Hepatocyte (in vitro differentiated cells): ENCODE measurements at regions not wholly inside any gene's neighbourhood (a gene's known extent, or its start where the extent isn't known, plus 50 kb on each side); places are given as distances from the start of the nearest gene placed in this dataset.

ENCODE experiments used
- DNase-seq: peaks from one replicate; pipeline ENCODE4 v3.0.0-alpha.2; 2016; ENCODE audit warnings: low spot score
- H2AFZ ChIP-seq: fragments of 200-600 bp; sonication (generic); 2 replicates; pipeline ENCODE4 v1.6.0; 2016; ENCODE audit warnings: antibody characterized with exemption, mild to moderate bottlenecking
- H3K27ac ChIP-seq: fragments of 200-600 bp; sonication (generic); 2 replicates; pipeline ENCODE4 v1.5.1; 2016; ENCODE audit warnings: mild to moderate bottlenecking
- H3K27me3 ChIP-seq: fragments of 200-600 bp; sonication (generic); 2 replicates; pipeline ENCODE4 v1.6.1; 2016
- H3K36me3 ChIP-seq: fragments of 200-600 bp; sonication (generic); replicated peaks from 2 replicates; pipeline ENCODE4 v1.5.1; 2016; ENCODE audit warnings: low read depth; ENCODE audit not compliant: insufficient read depth
- H3K4me1 ChIP-seq: fragments of 200-600 bp; sonication (generic); 2 replicates; pipeline ENCODE4 v1.5.1; 2016; ENCODE audit warnings: mild to moderate bottlenecking, moderate library complexity; ENCODE audit not compliant: insufficient read depth
- H3K4me2 ChIP-seq: fragments of 200-600 bp; sonication (generic); 2 replicates; pipeline ENCODE4 v1.6.0; 2016
- H3K4me3 ChIP-seq: fragments of 200-600 bp; sonication (generic); 2 replicates; pipeline ENCODE4 v1.5.1; 2016; ENCODE audit warnings: mild to moderate bottlenecking
- H3K79me2 ChIP-seq: fragments of 200-600 bp; sonication (generic); 2 replicates; pipeline ENCODE4 v1.6.0; 2017; ENCODE audit warnings: mild to moderate bottlenecking
- H3K9me2 ChIP-seq: fragments of 200-600 bp; sonication (generic); replicated peaks from 2 replicates; pipeline ENCODE4 v1.6.0; 2017; ENCODE audit warnings: mild to moderate bottlenecking; ENCODE audit not compliant: insufficient read depth
- H3K9me3 ChIP-seq: fragments of 200-600 bp; sonication (generic); 2 replicates; pipeline ENCODE4 v1.5.1; 2016; ENCODE audit warnings: low read depth, mild to moderate bottlenecking
- H4K20me1 ChIP-seq: fragments of 200-600 bp; sonication (generic); 2 replicates; pipeline ENCODE4 v1.6.0; 2016; ENCODE audit warnings: mild to moderate bottlenecking; ENCODE audit not compliant: insufficient read depth, poor library complexity, severe bottlenecking
- CTCF ChIP-seq: fragments of 200-600 bp; sonication (generic); IDR thresholded peaks from 2 replicates; pipeline ENCODE4 v1.5.1; 2016; ENCODE audit warnings: antibody characterized with exemption, mild to moderate bottlenecking; ENCODE audit not compliant: poor library complexity
- EZH2 ChIP-seq: fragments of 200-600 bp; sonication (generic); IDR thresholded peaks from 2 replicates; pipeline ENCODE4 v1.6.1; 2016; ENCODE audit warnings: antibody characterized with exemption, mild to moderate bottlenecking, borderline replicate concordance
- EZH2phosphoT487 ChIP-seq: fragments of 200-600 bp; sonication (generic); IDR thresholded peaks from one replicate; pipeline ENCODE4 v1.6.1; 2018; ENCODE audit warnings: antibody characterized with exemption, mild to moderate bottlenecking, low read depth, moderate library complexity; ENCODE audit not compliant: unreplicated experiment, severe bottlenecking
- whole genome bisulfite sequencing: methylation state at CpG from one replicate; pipeline ENCODE4 v1.1.6; 2016; ENCODE audit warnings: low lambda C conversion rate; ENCODE audit errors: missing lambda C conversion rate; 5-methylcytosine and 5-hydroxymethylcytosine counted together

GRCh38 chr9:134563397-134563796 lies 78.2 kb upstream of the COL5A1 start:
- no peak for DNase-seq
- no peak overlapping the region for H2AFZ ChIP-seq
- H3K4me2 ChIP-seq, result no peak overlapping the region
- WGBS, result 93% methylated on average over 4 of the region's 4 CpGs
- H3K79me2 ChIP-seq, result no peaks in the 10 kb centered on the region
- no peaks in the 10 kb centered on the region for H3K9me3 ChIP-seq
- TF ChIP-seq EZH2phosphoT487, result no peak
- TF ChIP-seq EZH2, result no peak
- H3K4me1 ChIP-seq, result no peaks in the 10 kb centered on the region
- H3K36me3 ChIP-seq, result no peaks in the 10 kb centered on the region
- H3K27ac ChIP-seq, result no peak overlapping the region
- no peaks in the 10 kb centered on the region for H3K27me3 ChIP-seq
- H4K20me1 ChIP-seq, result no peaks in the 10 kb centered on the region
- no peaks in the 10 kb centered on the region for H3K9me2 ChIP-seq
- no peak overlapping the region for H3K4me3 ChIP-seq

GRCh38 chr9:134564431-134565170 lies 77.0 kb upstream of the COL5A1 start:
- H3K9me2 ChIP-seq, result no peaks in the 10 kb centered on the region
- no peaks in the 10 kb centered on the region for H3K27me3 ChIP-seq
- H3K36me3 ChIP-seq, result no peaks in the 10 kb centered on the region
- no peaks in the 10 kb centered on the region for H3K4me1 ChIP-seq
- H2AFZ ChIP-seq, result no peak overlapping the region
- H3K4me3 ChIP-seq, result no peak overlapping the region
- no peaks in the 10 kb centered on the region for H4K20me1 ChIP-seq
- no peaks in the 10 kb centered on the region for H3K79me2 ChIP-seq
- no peak for TF ChIP-seq CTCF
- H3K27ac ChIP-seq, result no peak overlapping the region
- DNase-seq, result peak; percentile 1
- H3K4me2 ChIP-seq, result no peak overlapping the region
- 92% methylated on average over 15 of the region's 16 CpGs for WGBS
- no peaks in the 10 kb centered on the region for H3K9me3 ChIP-seq

- no peaks in the 10 kb centered on the region for H3K9me2 ChIP-seq
- H3K79me2 ChIP-seq, result no peaks in the 10 kb centered on the region
- H3K27me3 ChIP-seq, result no peaks in the 10 kb centered on the region
- no peaks in the 10 kb centered on the region for H3K9me3 ChIP-seq
- H2AFZ ChIP-seq, result no peak overlapping the region
- H3K4me3 ChIP-seq, result no peak overlapping the region
- TF ChIP-seq EZH2phosphoT487 (no peak), EZH2 (no peak), CTCF (no peak)
- no peak overlapping the region for H3K27ac ChIP-seq
- no peaks in the 10 kb centered on the region for H4K20me1 ChIP-seq
- H3K4me1 ChIP-seq, result peaks cover 5% of the 10 kb centered on the region
- H3K4me2 ChIP-seq, result no peak overlapping the region
- DNase-seq, result peak; percentile 1
- H3K36me3 ChIP-seq, result no peaks in the 10 kb centered on the region
- 96% methylated on average over 14 of the region's 14 CpGs for WGBS
These were observed 76.2 kb upstream of the COL5A1 start for GRCh38 chr9:134565316-134565915.

GRCh38 chr9:134566196-134566847 lies 75.3 kb upstream of the COL5A1 start:
- peak; percentile 1 for DNase-seq

More at GRCh38 chr9:134566196-134566847, 75.3 kb upstream of the COL5A1 start:
- no peak overlapping the region for H3K4me2 ChIP-seq
- H4K20me1 ChIP-seq, result no peaks in the 10 kb centered on the region
- TF ChIP-seq EZH2, result no peak
- TF ChIP-seq CTCF, result no peak
- TF ChIP-seq EZH2phosphoT487, result no peak
- 93% methylated on average over 18 of the region's 18 CpGs for WGBS
- H2AFZ ChIP-seq, result no peak overlapping the region
- no peaks in the 10 kb centered on the region for H3K79me2 ChIP-seq
- H3K27me3 ChIP-seq, result no peaks in the 10 kb centered on the region
- H3K36me3 ChIP-seq, result no peaks in the 10 kb centered on the region
- no peaks in the 10 kb centered on the region for H3K9me2 ChIP-seq
- H3K4me3 ChIP-seq, result no peak overlapping the region
- no peaks in the 10 kb centered on the region for H3K9me3 ChIP-seq
- H3K27ac ChIP-seq, result no peak overlapping the region
- H3K4me1 ChIP-seq, result peaks cover 8% of the 10 kb centered on the region
